NB4 (cell line): ENCODE measurements at regions not wholly inside any gene's neighbourhood (a gene's known extent, or its start where the extent isn't known, plus 50 kb on each side); places are given as distances from the start of the nearest gene placed in this dataset.

Experiments
- DNase-seq: peaks from one replicate; pipeline ENCODE4 v3.0.0; 2010; ENCODE audit warnings: low read depth
- H3K4me3 ChIP-seq: one replicate; pipeline ENCODE4 v1.5.1; 2011; ENCODE audit warnings: mild to moderate bottlenecking, low read depth, low read length, moderate library complexity
- MYC ChIP-seq: IDR thresholded peaks from 2 replicates; pipeline ENCODE4 v1.6.1; 2011; ENCODE audit warnings: low read depth, low read length
- TF ChIP-seq, protein P1 (sequence below): IDR thresholded peaks from one replicate; pipeline ENCODE4 v1.5.1; 2012; ENCODE audit warnings: low read depth, low read length

DNA sequence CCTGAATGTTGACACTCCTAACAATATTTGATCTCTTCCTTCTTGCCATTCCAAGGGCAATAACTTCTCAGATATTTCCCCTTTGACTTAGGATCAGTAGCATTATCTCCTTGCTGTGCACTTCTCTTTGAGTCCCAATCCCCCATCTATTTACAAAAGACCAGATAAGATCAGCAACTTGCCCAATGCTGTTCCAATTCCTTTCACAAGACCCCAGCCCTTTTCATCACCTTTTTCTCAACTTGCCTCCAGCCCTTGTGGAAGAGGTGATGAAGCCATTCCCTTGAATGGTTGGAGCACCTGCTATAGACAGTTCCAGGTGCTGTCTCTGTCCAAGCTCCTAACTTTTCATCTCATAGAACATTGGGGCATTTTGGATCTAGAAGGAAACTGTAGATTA, 51.1 kb upstream of the ARID5B start:
- TF ChIP-seq, protein P1, sequence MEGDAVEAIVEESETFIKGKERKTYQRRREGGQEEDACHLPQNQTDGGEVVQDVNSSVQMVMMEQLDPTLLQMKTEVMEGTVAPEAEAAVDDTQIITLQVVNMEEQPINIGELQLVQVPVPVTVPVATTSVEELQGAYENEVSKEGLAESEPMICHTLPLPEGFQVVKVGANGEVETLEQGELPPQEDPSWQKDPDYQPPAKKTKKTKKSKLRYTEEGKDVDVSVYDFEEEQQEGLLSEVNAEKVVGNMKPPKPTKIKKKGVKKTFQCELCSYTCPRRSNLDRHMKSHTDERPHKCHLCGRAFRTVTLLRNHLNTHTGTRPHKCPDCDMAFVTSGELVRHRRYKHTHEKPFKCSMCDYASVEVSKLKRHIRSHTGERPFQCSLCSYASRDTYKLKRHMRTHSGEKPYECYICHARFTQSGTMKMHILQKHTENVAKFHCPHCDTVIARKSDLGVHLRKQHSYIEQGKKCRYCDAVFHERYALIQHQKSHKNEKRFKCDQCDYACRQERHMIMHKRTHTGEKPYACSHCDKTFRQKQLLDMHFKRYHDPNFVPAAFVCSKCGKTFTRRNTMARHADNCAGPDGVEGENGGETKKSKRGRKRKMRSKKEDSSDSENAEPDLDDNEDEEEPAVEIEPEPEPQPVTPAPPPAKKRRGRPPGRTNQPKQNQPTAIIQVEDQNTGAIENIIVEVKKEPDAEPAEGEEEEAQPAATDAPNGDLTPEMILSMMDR = no peak
- TF ChIP-seq MYC = no peak
- DNase-seq = no peak
- no peak overlapping the region for H3K4me3 ChIP-seq
